Esophagus (tissue), 2 donors: ENCODE measurements at regions not wholly inside any gene's neighbourhood (a gene's known extent, or its start where the extent isn't known, plus 50 kb on each side); places are given as distances from the start of the nearest gene placed in this dataset.

Source experiments
- H3K27ac ChIP-seq, 2 donors: one replicate each; pipeline ENCODE4 v1.5.1; 2013; ENCODE audit warnings: low read depth in 2 of 2, mild to moderate bottlenecking in 2 of 2, inconsistent platforms in 1 of 2, low read length in 1 of 2, moderate library complexity in 1 of 2
- H3K27me3 ChIP-seq, 2 donors: one replicate each; pipeline ENCODE4 v1.6.1; 2013; ENCODE audit warnings: low read length in 2 of 2, control low read depth in 1 of 2, mild to moderate bottlenecking in 1 of 2; ENCODE audit not compliant: insufficient read depth in 2 of 2, control insufficient read depth in 1 of 2
- H3K36me3 ChIP-seq, 2 donors: one replicate each; pipeline ENCODE4 v1.6.1; 2013; ENCODE audit warnings: low read length in 1 of 2; ENCODE audit not compliant: control insufficient read depth in 2 of 2, insufficient read depth in 2 of 2
- H3K4me1 ChIP-seq, 2 donors: one replicate each; pipeline ENCODE4 v1.6.1; 2013; ENCODE audit warnings: low read length in 1 of 2; ENCODE audit not compliant: control insufficient read depth in 2 of 2, insufficient read depth in 2 of 2
- H3K4me3 ChIP-seq, 2 donors: one replicate each; pipeline ENCODE4 v1.5.1; 2013; ENCODE audit warnings: low read length in 2 of 2, mild to moderate bottlenecking in 2 of 2, low read depth in 1 of 2, moderate library complexity in 1 of 2
- H3K9me3 ChIP-seq, 2 donors: one replicate each; pipeline ENCODE4 v1.6.1; 2013; ENCODE audit warnings: mild to moderate bottlenecking in 2 of 2, low read depth in 1 of 2, low read length in 1 of 2, moderate library complexity in 1 of 2; ENCODE audit not compliant: control insufficient read depth in 2 of 2, insufficient read depth in 1 of 2
- WGBS, 2 donors: extraction: QIAGEN DNeasy Blood & Tissue Kit; methylation state at CpG; one replicate each; pipeline ENCODE4 v1.1.7; 2013; 5-methylcytosine and 5-hydroxymethylcytosine counted together
- donor health status: healthy with polysubstance abuse.
- donor health status: Bipolar disorder and iron deficiency.

DNA sequence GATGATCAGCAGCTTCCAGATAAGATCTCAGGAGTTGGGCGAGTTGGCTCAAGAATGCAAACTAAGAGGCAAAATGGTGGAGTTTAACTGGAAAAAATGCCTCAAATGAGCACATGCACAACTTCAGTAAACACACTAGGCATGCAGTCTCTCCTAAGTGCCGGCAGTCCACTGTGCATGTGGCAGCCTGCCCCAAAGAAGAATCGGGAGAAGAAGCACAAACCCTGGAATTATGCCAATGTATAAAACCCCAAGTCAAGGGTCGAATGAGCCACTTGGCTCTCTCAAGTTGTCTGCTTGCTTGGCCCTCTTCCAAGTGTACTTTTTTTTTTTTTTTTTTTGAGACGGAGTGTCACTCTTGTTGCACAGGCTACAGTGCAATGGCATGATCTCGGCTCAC, 53.3 kb upstream of the SLITRK1 start:
- H3K9me3 ChIP-seq: no peaks in the 10 kb centered on the region
- H3K4me3 ChIP-seq: no peak overlapping the region
- no peak overlapping the region for H3K27ac ChIP-seq
- H3K36me3 ChIP-seq: no peaks in the 10 kb centered on the region
- no peaks in the 10 kb centered on the region for H3K27me3 ChIP-seq
- H3K4me1 ChIP-seq: no peaks in the 10 kb centered on the region
- 58 to 65% methylated on average over 6 of the region's 6 CpGs for WGBS, 2 donors
